LNCAP (cell line): ENCODE measurements at regions not wholly inside any gene's neighbourhood (a gene's known extent, or its start where the extent isn't known, plus 50 kb on each side); places are given as distances from the start of the nearest gene placed in this dataset.

Source experiments
- TF ChIP-seq, protein P1 (sequence below): fragments of 450-650 bp; IDR thresholded peaks from 2 replicates; pipeline ENCODE4 v1.5.1; 2017; ENCODE audit warnings: mild to moderate bottlenecking

DNA sequence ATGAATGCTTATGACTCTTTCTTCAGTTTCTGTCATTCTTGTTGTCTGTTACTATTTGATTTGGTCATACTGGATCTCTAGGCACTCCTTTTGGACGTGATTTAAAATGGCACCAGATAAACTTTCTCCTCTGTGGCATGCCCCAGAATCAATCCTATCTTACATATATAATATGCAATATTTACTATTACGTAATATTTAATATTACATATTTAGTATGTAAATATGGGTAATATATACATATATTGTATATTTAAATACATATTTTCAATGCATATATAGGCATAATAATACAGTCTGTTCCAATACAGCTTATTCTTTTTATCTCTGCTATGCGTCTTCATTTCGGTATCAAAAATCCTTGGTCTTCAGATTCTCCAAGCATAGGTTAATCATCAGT is 104.4 kb upstream of the PRR20A start:
- TF ChIP-seq, protein P1, sequence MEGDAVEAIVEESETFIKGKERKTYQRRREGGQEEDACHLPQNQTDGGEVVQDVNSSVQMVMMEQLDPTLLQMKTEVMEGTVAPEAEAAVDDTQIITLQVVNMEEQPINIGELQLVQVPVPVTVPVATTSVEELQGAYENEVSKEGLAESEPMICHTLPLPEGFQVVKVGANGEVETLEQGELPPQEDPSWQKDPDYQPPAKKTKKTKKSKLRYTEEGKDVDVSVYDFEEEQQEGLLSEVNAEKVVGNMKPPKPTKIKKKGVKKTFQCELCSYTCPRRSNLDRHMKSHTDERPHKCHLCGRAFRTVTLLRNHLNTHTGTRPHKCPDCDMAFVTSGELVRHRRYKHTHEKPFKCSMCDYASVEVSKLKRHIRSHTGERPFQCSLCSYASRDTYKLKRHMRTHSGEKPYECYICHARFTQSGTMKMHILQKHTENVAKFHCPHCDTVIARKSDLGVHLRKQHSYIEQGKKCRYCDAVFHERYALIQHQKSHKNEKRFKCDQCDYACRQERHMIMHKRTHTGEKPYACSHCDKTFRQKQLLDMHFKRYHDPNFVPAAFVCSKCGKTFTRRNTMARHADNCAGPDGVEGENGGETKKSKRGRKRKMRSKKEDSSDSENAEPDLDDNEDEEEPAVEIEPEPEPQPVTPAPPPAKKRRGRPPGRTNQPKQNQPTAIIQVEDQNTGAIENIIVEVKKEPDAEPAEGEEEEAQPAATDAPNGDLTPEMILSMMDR = no peak

DNA sequence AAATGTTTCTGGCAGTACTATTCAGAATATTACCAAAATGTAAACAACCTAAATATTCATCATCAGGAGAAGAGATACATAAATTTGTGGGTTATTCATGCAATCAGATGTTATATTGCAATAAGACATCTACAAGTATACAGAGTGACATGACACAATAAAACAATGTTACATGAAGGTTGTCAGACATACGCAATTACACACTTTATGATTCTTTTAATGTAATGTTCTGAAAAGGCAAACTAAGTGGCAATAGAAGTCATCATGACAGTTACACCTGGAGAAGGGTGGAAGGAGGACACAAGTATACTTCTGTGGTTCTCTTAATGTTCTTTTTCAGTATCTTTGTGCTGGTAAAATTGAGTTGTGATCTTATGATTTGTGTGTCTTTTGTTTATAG is 95.8 kb upstream of the PRR20A start:
- TF ChIP-seq, protein P1 = no peak

DNA sequence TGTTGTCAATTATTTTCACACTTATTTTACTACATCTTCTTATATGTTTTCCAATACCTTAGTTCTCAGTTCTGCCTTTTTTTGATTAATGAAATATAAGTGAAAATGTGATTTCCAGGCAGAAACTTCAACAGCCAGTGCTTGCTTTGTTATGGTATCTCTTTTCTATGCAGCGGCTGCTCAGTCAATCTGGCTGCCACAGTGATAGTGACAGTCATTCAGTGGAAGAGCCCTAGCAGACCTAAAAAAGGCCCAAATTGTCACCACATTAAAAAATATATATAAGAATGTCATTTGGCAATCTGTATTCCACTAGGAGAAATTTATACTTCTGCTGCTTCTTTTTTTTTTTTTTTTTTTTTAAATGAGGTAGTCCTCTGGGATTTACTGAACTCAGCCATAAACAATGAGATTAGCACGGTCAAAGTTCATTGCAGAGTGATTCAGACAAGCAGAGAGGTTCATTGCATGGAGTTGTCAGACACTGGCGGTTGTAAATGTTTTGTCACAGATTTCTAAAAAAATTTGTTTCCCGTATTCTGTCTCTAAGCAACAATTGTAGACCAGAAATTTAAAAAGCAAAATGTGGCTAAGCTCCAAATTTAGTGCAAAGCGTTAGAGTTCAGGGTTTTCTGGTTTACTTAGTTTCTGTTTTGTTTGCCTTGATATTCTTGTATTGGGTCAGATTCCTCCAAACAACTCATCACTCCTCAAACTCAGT is 94.7 kb upstream of the PRR20A start:
- TF ChIP-seq, protein P1 = no peak

DNA sequence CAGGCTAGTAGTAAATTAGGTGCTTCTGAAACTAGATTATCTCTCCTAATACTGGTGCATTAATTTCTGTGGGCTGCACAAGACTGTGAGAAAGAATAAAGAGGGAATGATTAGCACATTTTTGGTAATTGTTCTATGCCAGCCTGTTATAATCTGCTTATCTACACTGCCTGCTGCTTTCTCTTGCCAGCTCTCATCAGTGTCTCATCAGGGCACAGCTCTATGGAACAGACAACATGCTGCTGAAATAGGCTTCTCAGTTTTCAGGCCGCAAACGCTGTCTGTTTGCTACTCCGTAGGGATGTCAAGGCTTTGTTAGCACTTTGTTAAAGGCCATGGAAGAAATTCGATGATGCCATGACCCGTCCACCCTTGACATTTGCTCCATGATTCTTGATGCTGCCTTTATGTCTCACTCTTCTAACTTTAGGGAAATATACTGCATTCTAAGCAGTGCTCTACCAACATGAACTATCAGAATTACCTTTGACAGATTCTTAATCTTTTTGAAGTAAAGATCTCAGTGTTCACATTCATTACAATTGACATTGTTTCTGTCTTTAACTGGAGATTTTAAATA is 84.0 kb upstream of the PRR20A start:
- TF ChIP-seq, protein P1 = no peak

DNA sequence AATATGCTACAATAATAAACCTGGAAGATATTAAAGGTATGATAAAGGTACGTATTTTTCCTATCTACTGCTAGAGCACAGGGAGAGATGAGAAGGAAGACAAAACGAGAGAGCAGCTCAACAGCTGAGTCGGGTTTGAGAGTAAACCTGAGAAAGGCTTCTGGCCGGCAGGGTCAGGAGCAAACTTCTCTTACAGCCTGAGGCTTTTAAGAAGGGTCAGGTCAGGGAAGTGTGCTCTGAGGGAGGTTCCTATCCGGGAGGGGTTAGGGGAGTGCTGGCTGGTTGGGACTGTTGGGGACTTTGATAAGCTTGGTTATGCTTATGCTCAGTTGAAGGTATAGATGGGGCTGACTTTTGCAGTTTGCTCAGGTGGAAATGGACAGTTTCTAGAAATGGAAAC is 77.7 kb upstream of the PRR20A start:
- TF ChIP-seq, protein P1 = no peak

DNA sequence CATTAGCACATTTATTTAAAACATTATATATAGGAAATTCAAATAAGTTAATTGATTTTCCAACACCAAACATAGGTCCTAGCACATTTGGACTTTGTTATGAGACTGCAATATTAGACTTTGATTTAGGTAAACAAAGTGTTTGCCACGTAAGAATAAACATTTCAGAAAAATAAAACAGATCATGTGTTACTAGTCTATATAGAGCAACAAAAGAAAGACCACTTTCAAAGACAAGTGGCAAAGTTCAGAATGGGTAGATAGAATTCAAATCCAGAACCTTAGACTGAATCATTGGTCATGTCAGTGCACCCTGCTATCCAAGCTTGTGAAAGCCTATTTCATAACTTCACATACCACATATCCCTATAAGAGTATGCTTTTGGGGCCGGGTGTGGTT is 66.7 kb upstream of the PRR20A start:
- TF ChIP-seq, protein P1 = no peak

DNA sequence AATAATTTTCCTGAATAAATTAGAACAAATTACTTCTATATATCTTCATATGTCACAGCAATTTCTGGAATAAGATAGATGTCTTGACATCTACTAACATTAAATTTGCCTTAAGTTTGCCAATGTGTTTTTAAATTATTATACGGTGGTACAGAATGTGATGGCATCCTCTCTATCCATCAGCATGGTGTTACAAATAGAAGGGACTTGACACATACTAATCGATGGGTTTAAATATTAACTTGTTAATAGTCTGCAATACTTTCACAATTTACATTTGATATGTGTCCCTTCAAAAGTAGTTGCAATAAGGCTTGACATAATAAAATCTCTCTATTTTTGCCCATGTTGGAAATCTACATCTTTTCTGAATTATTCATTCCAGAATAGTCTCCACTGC is 65.1 kb upstream of the PRR20A start:
- TF ChIP-seq, protein P1 = no peak
